IMR-90 (cell line): ENCODE measurements at regions not wholly inside any gene's neighbourhood (a gene's known extent, or its start where the extent isn't known, plus 50 kb on each side); places are given as distances from the start of the nearest gene placed in this dataset.

Experiments used
- ATAC-seq: fragments of 200-7000 bp; cut with Tn5 transposase; 2 replicates; pipeline ENCODE4 v1.9.1; 2020; ENCODE audit warnings: low read depth, mild to moderate bottlenecking, moderate library complexity
- BruUV-seq: library from RNA; stranded (reverse); fragments of 400-500 nt; replicated peaks from 2 replicates; lab custom pipeline; 2021; lab: Mats Ljungman, UMichigan
- CTCF ChIA-PET: fragments of 300-600 bp; formaldehyde crosslinking; extraction: SDS; loops from one replicate; lab custom pipeline; 2021; ENCODE audit warnings: antibody characterized with exemption; lab: Yijun Ruan, JAX
- POLR2A ChIA-PET: fragments of 300-600 bp; sonication (Branson Sonifier 250); formaldehyde crosslinking; loops from one replicate; lab custom pipeline; 2022; ENCODE audit warnings: antibody characterized with exemption; ENCODE audit not compliant: unreplicated experiment; lab: Charles Lee
- DNase-seq: peaks from one replicate; pipeline ENCODE4 v3.0.0; 2013
- H2AFZ ChIP-seq: replicated peaks from 2 replicates; pipeline ENCODE3; 2013; ENCODE audit warnings: low read length, mild to moderate bottlenecking; ENCODE audit not compliant: poor library complexity
- H2AK5ac ChIP-seq: 2 replicates; pipeline ENCODE4 v1.6.1; 2013; ENCODE audit warnings: low read depth, low read length, inconsistent platforms
- H2AK9ac ChIP-seq: replicated peaks from 2 replicates; pipeline ENCODE3; 2013; ENCODE audit warnings: mild to moderate bottlenecking, low read depth, low read length, moderate library complexity; ENCODE audit not compliant: poor library complexity
- H2BK120ac ChIP-seq: 2 replicates; pipeline ENCODE4 v1.6.1; 2013; ENCODE audit warnings: low read depth, low read length, inconsistent platforms
- H2BK15ac ChIP-seq: 3 replicates; pipeline ENCODE4 v1.6.1; 2013; ENCODE audit warnings: low read depth, low read length, inconsistent platforms
- H2BK20ac ChIP-seq: 2 replicates; pipeline ENCODE4 v1.6.1; 2013; ENCODE audit warnings: low read depth, mild to moderate bottlenecking, inconsistent platforms, low read length, moderate library complexity
- H2BK5ac ChIP-seq: 2 replicates; pipeline ENCODE4 v1.6.1; 2013; ENCODE audit warnings: mild to moderate bottlenecking, low read depth, low read length, inconsistent platforms; ENCODE audit not compliant: poor library complexity, severe bottlenecking
- H3K14ac ChIP-seq: replicated peaks from 2 replicates; pipeline ENCODE4 v1.6.1; 2013; ENCODE audit warnings: low read depth, low read length, inconsistent platforms
- H3K18ac ChIP-seq: 2 replicates; pipeline ENCODE4 v1.6.1; 2013; ENCODE audit warnings: low read depth, low read length, control low read depth
- H3K23ac ChIP-seq: 2 replicates; pipeline ENCODE4 v1.6.1; 2013; ENCODE audit warnings: low read depth, low read length, inconsistent platforms
- H3K27ac ChIP-seq: 2 replicates; pipeline ENCODE4 v1.5.1; 2013; ENCODE audit warnings: mild to moderate bottlenecking, control low read depth, low read length; ENCODE audit not compliant: insufficient read depth
- H3K27me3 ChIP-seq: 2 replicates; pipeline ENCODE4 v1.6.1; 2013; ENCODE audit warnings: low read length; ENCODE audit not compliant: control insufficient read depth, insufficient read depth
- H3K36me3 ChIP-seq: 2 replicates; pipeline ENCODE4 v1.6.1; 2013; ENCODE audit warnings: low read length, mixed read lengths; ENCODE audit not compliant: control insufficient read depth, insufficient read depth
- H3K4ac ChIP-seq: 2 replicates; pipeline ENCODE4 v1.6.1; 2013; ENCODE audit warnings: low read depth, low read length, inconsistent platforms
- H3K4me1 ChIP-seq: 2 replicates; pipeline ENCODE4 v1.6.1; 2013; ENCODE audit warnings: low read length, mixed read lengths; ENCODE audit not compliant: control insufficient read depth, insufficient read depth
- H3K4me2 ChIP-seq: 2 replicates; pipeline ENCODE4 v1.6.1; 2013; ENCODE audit warnings: low read depth, mild to moderate bottlenecking, control low read depth, low read length, moderate library complexity
- H3K4me3 ChIP-seq: 2 replicates; pipeline ENCODE4 v1.5.1; 2013; ENCODE audit warnings: low read depth, mild to moderate bottlenecking, control low read depth, low read length, moderate library complexity; ENCODE audit not compliant: insufficient read depth
- H3K56ac ChIP-seq: 2 replicates; pipeline ENCODE4 v1.6.1; 2013; ENCODE audit warnings: low read length, inconsistent platforms; ENCODE audit not compliant: insufficient read depth; ENCODE audit errors: extremely low read depth
- H3K79me1 ChIP-seq, 2 experiments: 2 replicates each; pipeline ENCODE4 v1.6.1; 2013; ENCODE audit warnings: low read length in 2 of 2, inconsistent platforms in 1 of 2, low read depth in 1 of 2
- H3K9ac ChIP-seq: 2 replicates; pipeline ENCODE4 v1.6.1; 2013; ENCODE audit warnings: low read depth, low read length, control low read depth
- H3K9me1 ChIP-seq: 2 replicates; pipeline ENCODE4 v1.6.1; 2013; ENCODE audit warnings: low read length, inconsistent platforms; ENCODE audit not compliant: insufficient read depth
- H3K9me3 ChIP-seq: 2 replicates; pipeline ENCODE4 v1.6.1; 2013; ENCODE audit warnings: low read length; ENCODE audit not compliant: control insufficient read depth, insufficient read depth
- H4K20me1 ChIP-seq: 2 replicates; pipeline ENCODE4 v1.6.1; 2013; ENCODE audit warnings: low read length, inconsistent platforms; ENCODE audit not compliant: insufficient read depth
- H4K5ac ChIP-seq: 2 replicates; pipeline ENCODE4 v1.6.1; 2013; ENCODE audit warnings: mild to moderate bottlenecking, low read depth, low read length, control low read depth
- H4K8ac ChIP-seq, 2 experiments: 2 replicates each; pipeline ENCODE4 v1.6.1; 2013; ENCODE audit warnings: low read depth in 2 of 2, low read length in 2 of 2, control low read depth in 1 of 2, inconsistent platforms in 1 of 2
- H4K91ac ChIP-seq: 2 replicates; pipeline ENCODE4 v1.6.1; 2013; ENCODE audit warnings: low read depth, low read length, inconsistent platforms; ENCODE audit not compliant: insufficient read depth
- POLR2A ChIP-seq: IDR thresholded peaks from 2 replicates; pipeline ENCODE4 v1.6.1; 2012; ENCODE audit warnings: mild to moderate bottlenecking, low read depth, low read length
- WGBS, 2 experiments: methylation state at CpG; one replicate each; pipeline versions ENCODE4 v1.1.5 to v1.1.7; 2013; ENCODE audit warnings: missing lambda C conversion rate in 2 of 2; ENCODE audit not compliant: insufficient read length in 1 of 2; ENCODE audit errors: extremely low coverage in 2 of 2; 5-methylcytosine and 5-hydroxymethylcytosine counted together
- dilution Hi-C: fragments of 300-500 bp; cut with HindIII; formaldehyde crosslinking; loops from one replicate; pipeline ENCODE4 v1.14.3; 2018; ENCODE audit warnings: low sequenced_read_pairs; ENCODE audit not compliant: unreplicated experiment
- in situ Hi-C: fragments of 300-500 bp; cut with MboI; formaldehyde crosslinking; loops from 3 replicates; pipeline ENCODE4 v1.14.3; 2019; ENCODE audit warnings: low sequenced_read_pairs, inconsistent platforms, mixed read lengths
- intact Hi-C: fragments of 100-400 bp; cut with micrococcal nuclease; formaldehyde crosslinking; loops from 2 replicates; pipeline ENCODE4 v1.10.0; 2022

GRCh38 chr13:107882708-107883560 is 332.4 kb downstream of the LIG4 start:
- peak overlapping the region; percentile 59 for H3K23ac ChIP-seq
- no TSS peak for BruUV-seq
- peak overlapping the region; percentile 88 for H2AK5ac ChIP-seq
- peak overlapping the region; percentile 35; the same call in 1 of the 2 replicates for H4K5ac ChIP-seq
- H3K18ac ChIP-seq: peak overlapping the region; percentile 86; the same call in 1 of the 2 replicates
- no peak overlapping the region for H3K56ac ChIP-seq
- H3K27me3 ChIP-seq: no peaks in the 10 kb centered on the region
- WGBS, 2 experiments: no CpG with 5 or more reads among the region's 11 CpGs
- no peaks in the 10 kb centered on the region for H3K9me3 ChIP-seq
- ChIA-PET CTCF (no interaction called here), POLR2A (no interaction called here)
- in situ Hi-C loops (no loop called here), dilution Hi-C loops (no loop called here), intact Hi-C loops (no loop called here)
- peak overlapping the region; percentile 14 to 33 for H4K8ac ChIP-seq
- peak overlapping the region; percentile 88 for H2BK20ac ChIP-seq
- DNase-seq (no peak), ATAC-seq (no peak)
- H3K36me3 ChIP-seq: no peaks in the 10 kb centered on the region
- peaks cover 5% of the 10 kb centered on the region; the same call in 1 of the 2 replicates for H3K4me1 ChIP-seq
- peaks cover 5% of the 10 kb centered on the region; the same call in 1 of the 2 replicates for H3K9me1 ChIP-seq
- peak overlapping the region; percentile 77 for H3K14ac ChIP-seq
- TF ChIP-seq POLR2A: no peak
- peaks cover 0 to 10% of the 10 kb centered on the region in 2 experiments; a peak in 2 of 4 replicates for H3K79me1 ChIP-seq
- peak overlapping the region; percentile 71 for H4K91ac ChIP-seq
- H3K9ac ChIP-seq: no peak overlapping the region
- H3K4me2 ChIP-seq: peak overlapping the region; percentile 53; the same call in 1 of the 2 replicates
- peak overlapping the region; percentile 16; the same call in 1 of the 2 replicates for H3K4me3 ChIP-seq
- H2BK120ac ChIP-seq: peak overlapping the region; percentile 83
- peak overlapping the region; percentile 27; the same call in 1 of the 2 replicates for H3K27ac ChIP-seq
- H2BK15ac ChIP-seq: peak overlapping the region; percentile 56; the same call in 2 of the 3 replicates
- H2AK9ac ChIP-seq: no peak overlapping the region
- peak overlapping the region; percentile 96 for H2BK5ac ChIP-seq
- no peaks in the 10 kb centered on the region for H4K20me1 ChIP-seq
- H3K4ac ChIP-seq: peak overlapping the region; percentile 85
- no peak overlapping the region for H2AFZ ChIP-seq
